ENCODE measurements at regions not wholly inside any gene's neighbourhood (a gene's known extent, or its start where the extent isn't known, plus 50 kb on each side); places are given as distances from the start of the nearest gene placed in this dataset.

DNA sequence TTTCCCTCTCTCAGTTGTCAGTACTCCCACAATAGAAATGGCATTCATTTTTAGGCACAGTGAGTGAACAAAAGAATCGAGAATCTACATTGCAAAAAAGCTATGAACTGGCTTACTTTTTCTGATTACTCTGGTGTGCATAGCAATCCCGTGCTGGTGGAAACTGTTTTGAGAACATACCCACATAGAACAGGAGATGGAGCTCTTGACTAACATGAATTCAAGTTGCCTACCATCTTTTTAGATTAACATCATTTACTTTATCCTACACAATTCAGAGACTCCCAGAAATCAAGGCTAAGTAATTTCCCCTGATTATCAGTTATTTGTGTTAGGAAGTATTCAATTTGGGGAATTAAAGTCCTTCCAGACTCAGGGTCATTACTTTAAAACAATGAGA lies 326.6 kb downstream of the ARPP21 start:
- TF ChIP-seq EZH2 (optimal IDR thresholded peaks at IDR 0.05; ENCODE audit: low read depth, low read length) (no peak), CTCF (IDR thresholded peaks at IDR 0.05; ENCODE audit: low read length) (peak; percentile 64)
